ENCODE measurements at regions not wholly inside any gene's neighbourhood (a gene's known extent, or its start where the extent isn't known, plus 50 kb on each side); places are given as distances from the start of the nearest gene placed in this dataset.
A peak's percentile ranks its signal among the peaks of the same experiment; 100 is the strongest.

DNA sequence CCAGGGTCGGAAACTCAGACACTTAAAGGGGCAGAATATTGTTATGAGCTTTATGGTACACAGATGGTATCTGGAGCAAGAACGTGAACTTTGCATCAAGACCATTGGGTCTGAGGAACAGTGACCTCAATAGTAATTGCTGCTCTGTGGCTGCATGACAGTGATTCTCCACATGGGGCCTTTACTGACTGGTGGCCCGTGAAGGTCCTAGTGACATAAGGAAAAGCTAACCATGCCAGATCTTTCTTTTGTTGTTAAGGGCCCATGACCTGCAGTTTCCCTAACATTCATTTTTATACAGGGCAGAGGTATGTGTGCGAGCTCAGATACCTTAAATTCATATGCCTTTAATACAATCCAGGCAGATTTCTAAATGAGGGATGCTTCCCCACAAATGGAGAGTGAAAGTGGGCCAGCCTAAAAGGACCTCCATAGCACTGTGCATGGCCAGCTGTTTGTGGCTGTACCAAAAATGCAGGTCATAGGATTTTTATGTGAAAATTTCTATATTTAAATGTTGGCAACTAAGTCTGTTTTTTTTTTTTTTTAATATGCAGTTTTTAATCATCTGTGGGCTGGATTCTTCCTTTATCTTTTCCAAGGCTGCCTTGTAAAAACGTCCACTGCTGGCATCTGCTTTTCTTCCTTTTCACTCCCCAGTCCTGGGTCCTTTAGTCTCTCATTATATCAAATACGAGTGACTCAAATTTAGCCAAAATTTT is 188.0 kb upstream of the IL12A start:
- no peak for ATAC-seq

DNA sequence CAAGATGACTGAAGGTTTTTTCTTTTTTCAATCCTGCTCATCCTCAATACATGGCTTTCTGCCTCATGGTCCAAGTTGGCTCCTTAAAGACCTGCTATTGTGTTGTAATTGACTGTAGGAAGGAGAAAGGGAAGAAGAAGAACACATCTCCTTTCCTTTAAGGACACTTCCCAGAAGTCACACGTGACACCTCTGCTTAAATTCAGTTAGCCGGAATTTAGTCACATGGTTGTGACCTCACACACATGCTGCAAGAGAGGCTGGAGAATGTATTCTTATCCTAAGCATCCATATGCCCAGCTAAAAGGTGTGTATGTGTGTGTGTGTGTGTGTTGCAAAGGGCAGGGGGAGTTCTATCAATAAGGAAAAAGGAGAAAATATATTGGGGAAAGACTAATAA is 185.8 kb upstream of the IL12A start:
- no peak for ATAC-seq

DNA sequence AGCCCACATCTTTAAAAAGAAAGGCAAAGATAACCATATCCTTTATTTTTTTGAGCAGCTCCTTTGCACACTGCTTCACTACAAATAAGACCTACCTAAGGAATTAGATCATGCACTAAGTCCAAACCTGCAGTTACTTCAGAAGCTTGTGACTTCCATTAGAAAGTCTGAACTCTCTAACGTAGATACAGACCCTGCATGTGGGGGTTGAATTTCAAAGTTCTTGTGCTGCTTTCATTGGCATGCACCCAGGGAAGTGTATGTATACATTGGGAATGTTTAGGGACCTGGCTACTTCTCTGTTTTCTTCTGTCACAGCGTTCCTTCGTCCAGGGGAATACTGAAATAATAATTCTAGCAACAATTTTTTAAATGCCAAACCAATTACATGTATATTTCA is 185.2 kb upstream of the IL12A start:
- no peak for ATAC-seq

DNA sequence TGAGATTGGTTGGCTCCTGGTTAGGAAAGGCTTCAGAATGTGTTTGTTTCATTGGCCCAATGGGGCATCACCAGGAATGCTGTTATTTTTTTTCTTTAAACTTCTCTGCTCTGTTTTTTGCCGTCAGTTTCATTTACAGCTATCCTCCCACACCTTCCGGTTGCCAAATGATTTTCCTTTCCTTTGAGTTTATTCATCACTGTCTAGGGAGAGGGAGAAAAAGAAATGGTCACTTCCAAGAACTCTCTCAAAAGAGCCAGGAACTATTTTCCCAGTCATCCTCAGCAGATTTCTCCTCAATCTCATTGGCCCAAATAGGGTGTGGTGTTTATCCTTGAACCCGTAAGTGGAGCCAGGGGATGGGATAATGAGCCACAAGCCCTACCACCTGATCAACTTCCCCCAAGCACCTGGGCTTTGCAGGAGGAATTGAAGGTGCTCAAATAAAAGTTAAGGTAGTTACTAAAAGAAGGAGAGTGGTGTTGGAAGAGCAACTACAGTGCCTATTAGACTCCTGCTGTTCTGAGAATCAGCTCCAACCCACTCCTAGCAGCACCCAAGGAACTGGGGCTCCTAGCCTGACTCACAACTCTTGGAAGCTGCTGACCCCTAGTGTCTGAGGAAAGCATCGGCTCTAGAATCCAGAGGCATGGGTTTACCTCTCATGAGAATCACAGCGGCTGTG is 183.8 kb upstream of the IL12A start:
- peak; percentile 93 for ATAC-seq

DNA sequence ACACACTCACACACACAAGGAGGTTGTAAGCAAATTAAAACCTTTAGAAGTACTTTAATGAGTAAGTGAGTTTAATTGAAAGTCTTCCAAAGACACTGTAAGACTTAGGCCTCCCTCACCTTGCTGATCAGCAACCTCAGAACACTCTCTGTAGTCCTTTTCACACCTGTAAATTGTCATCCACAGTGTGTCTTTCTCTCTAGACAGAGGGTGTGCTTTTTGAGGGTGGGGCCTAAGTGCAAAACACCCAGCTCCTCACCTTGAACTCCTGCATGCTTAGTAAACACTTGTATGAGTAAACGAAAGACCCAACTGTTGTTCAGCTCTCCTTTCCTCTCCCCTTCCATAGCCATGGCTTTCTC is 183.2 kb upstream of the IL12A start:
- ATAC-seq = no peak

DNA sequence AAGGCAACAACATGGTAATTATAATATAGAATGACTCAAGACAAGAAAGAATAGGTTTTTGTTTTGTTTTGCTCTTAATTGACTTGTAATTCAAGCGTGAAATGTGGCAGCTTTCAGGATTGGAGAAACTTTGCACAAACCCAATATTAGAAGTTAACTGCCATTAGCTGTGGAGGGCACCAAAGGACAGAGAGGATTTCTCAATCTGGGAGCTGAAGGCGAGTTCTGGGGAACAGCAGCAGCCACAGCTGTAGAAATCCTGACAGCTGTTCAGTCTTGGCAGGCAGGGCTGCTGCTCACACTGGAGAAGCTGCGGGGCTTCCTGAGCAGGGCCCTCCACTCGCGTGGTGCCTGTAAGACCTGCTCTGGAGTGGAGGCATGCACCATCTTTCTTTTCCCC is 182.2 kb upstream of the IL12A start:
- no peak for ATAC-seq

DNA sequence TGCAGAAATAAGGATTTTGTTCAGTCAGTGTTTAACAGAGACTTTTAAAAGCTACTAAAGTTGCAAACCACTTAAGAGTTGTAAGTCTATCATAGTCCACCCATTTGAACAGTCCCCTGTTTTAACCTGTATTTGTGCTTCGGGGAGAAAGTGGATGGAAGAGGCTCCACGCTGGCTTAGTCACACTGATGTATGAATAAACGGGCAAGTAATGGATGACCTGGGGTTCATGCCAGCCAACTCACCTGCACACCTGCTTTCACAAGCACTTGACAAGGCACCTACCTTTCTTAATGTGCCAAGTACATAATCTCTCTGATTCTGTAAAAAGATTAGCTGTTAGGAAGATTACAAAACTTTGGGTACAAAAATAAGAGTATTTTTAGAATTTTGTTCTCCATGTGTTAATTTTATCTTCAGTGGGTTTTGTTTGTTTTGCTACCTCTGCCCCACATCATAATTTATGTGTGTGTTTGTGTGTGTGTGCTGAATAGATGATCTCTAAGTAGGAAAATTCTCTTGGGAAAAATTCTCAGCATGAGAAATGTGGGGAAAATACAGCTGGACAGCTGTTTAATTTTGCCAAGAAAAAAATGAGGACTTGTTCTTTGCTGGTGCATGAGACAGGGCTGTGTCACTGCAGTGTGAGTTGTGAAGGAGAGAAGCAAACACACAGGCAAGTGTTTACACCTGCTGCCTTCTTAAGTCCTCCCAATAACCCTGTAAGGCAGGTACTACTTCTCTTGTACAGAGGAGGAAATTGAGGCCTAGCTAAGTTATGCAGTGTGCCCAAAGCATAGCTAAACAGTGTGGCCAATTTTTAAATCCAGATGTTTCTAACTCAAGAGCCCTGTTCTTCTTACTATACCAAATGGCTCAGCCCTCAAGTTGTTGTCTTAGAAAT is 181.2 kb upstream of the IL12A start:
- peak; percentile 71 for ATAC-seq

DNA sequence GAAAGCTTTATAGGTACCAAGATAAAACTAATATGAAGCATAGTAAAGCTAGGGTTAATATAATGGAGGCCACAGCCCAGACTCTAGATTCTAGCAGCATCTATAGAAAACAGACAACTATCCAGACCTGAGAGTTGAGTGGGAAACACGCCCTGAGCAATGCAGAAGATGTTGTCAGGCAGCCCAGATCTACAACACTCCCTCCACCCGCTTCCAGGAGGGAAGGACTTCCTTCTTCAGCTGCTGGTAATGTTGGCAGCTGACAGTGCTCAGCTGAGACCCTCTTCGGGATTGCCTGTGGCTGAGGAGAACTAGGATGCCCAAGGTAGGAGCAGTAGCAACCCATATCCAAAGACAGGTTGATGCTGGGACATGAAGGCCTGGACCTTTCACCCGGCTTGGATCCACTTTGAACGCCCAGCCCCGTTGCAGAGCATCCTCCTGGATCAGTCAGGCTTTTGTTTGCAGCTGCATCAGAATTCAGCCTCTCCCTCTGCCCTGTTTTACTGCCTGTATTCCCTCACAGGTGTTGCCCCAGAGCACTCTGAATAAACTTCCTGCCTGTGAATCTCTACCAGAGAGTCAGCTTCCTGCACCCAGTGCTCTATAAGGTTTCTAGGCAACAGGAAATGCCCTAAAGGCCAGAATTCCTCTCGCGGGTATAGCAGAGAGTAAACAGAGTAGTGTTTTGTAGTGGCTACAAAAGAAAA is 174.7 kb upstream of the IL12A start:
- ATAC-seq = peak; percentile 80

DNA sequence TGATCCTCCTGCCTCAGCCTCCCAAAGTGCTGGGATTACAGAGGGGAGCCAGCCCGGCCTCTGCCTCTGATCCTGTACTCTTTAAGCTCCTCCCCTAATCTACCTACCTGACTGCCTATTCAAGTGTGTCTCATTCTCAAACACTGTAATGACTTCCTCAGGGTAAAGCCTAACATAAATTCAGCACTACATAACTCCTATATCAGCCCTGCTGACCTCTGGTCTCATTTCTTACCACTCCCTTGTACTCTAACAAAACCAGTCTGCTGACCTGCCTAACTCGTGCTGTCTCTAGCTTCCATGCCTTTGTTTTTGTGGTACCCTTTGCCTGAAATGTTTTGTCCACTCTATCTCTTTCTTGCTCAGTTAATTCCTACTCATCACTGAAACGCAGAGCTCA is 172.1 kb upstream of the IL12A start:
- ATAC-seq = peak; percentile 92

DNA sequence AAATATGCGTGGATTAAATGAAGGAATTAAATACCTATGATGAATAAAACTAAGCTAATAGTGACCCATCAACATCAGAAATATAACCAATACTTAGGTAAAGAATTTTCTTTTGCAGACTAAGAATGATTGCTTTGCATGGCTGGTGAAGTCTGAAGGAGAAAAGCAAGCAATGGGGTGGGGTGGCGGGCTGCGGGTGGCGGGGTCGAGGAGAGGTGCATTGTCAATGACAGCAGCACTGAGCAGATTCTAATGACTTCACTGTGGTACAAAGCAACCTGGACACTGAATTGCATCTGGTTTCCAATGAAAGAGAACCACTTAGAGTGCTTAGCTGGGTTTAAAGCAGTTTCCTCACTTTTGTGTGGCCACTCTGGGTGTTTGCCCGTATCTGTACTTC is 171.5 kb upstream of the IL12A start:
- no peak for ATAC-seq

DNA sequence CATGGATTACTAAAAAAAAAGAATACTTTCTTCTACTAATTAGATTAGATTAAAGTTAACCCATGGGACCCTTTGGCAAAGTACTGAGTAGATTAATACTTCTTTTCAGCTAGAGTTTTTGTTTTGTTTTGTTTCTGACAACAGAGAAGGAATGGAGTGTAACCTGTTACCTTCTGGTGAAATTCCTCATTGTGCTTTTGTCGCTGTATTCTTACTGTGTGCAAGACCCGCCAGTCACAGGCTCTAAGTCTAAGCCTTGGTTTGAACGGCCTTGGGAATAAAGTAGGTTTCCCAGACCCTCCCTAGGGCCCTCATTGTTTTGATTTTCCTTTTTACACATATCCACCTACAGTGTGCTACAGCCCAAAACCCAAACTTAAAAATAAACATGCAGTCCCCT is 171.1 kb upstream of the IL12A start:
- ATAC-seq = no peak

DNA sequence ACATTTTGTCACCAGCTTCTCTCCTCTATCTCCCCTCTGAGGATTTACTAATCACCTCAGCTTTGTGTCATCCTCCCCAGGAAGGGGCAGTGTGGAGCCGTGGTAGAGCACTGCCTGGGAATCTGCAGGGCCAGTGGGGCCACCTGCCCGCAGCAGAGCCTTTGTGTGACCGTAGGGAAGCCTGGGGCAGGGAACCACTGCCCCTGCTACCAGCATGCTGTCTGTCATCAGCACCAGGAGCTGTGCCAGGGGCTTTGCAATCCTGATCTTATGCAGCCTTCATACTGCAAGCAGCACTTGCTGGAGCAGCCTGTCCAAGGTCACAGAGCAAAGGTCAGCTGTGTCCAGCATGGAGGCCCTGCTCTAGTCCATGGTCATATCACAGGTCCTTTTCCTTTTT is 170.2 kb upstream of the IL12A start:
- no peak for ATAC-seq

DNA sequence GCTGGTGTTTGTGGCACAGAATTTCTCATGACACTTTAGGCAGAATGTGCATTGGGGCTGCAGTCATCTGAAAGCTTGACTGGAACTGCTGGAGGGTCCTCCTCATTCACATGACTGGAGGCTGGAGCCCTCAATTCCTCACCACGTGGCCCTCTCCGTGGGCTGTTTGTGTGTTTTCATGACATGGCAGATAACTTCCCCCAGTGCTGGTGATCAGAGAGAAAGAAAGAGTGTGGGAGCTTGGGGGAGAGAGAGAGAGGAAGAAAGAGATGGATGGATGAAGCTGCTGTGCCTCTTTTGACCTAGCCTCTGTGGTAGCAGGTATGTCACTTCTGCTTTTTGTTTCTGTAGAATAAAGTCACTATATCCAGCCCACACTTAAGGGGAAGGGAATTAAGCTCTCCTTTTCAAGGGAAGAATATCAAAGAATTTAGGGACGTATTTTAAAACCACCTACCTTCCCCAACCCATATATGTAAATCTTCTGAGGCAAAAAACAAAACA is 169.6 kb upstream of the IL12A start:
- no peak for ATAC-seq

DNA sequence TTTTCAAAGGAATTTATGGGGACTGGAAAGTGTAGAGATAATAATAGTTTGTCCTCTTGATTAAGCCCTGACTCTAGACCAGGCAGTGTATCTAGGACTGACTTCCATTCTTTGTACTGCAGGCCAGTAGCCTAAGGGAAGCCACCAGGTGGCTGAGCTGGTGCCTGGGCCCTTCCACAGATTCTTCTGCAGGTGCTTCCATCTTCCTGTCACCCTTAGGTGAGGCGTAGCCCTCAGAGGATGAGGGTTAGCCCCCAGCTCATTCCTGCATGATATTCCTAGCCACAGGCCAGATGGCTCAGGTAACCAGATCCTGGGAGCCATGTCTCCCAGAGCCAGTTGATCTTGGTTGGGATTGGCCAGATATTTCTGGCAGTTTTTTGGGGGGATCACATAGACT is 169.0 kb upstream of the IL12A start:
- ATAC-seq = no peak

DNA sequence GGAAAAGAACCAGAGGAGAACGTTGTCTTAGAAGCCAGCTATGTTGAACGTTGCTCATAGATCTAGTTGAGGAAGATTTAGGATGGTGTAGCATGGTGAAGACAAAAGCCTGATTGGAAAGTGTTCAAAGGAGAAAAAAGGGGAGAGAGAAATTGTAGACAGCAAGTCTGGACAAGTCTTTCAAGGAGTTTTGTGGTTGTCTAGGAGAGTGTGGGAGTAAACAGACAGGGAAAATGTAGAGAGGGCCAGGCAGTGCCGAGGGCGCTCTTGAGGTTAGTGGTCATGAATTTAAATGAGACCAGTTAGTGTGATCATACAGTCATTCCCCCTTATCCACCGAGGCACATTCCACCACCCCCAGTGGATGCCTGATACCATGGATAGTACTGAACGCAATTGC is 167.5 kb upstream of the IL12A start:
- no peak for ATAC-seq

DNA sequence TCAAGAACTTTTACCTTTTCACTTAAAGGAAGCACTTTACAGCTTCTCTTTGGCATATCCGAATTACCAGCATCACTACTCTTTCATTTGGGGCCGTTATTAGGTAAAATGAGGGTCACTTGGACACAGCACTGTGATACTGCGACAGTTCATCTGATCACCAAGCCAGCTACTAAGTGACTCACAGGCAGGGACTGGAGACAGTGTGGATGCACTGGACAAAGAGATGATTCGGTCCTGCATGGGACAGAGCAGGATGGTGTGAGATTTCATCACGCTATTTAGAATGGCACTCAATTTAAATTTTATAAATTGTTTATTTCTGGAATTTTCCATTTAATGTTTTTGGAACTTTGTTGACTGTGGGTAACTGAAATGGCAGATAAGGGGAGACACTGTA is 166.9 kb upstream of the IL12A start:
- no peak for ATAC-seq

DNA sequence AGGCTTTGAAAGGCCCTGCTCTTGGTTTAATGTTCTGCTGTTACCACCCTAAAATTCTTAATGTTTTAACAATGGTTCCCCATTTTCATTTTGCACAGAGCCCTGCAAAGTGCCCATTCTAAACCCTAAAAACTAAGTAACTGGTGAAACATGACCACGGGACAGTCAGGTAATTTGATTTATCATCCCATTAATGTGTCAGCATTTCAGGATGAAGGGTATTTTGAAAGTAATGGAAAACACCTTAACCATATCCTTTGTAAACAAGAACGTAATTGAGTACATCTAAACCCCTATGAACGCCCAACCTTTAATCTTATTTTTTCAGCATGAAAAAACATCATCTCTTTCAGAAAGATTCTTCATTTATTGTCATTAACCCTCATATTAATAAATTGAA is 164.9 kb upstream of the IL12A start:
- no peak for ATAC-seq

DNA sequence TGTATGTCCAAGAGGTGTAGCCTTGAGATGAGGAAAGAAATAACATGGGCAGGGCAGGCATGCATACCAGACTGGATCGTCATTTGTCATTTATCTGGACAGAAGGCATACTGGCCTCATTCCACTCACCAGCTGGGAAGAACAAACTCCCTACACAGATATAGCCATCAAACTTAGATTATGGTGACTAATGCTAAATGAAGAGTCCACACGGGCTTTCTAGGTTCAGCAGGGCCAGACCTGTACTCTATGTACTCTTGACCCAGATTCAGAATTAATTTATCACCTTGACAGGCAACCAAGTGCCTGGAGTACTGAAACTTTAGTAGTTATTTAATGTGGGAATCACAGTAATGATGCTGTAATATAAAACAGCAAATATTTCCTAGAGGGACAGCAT is 164.3 kb upstream of the IL12A start:
- peak; percentile 92 for ATAC-seq

DNA sequence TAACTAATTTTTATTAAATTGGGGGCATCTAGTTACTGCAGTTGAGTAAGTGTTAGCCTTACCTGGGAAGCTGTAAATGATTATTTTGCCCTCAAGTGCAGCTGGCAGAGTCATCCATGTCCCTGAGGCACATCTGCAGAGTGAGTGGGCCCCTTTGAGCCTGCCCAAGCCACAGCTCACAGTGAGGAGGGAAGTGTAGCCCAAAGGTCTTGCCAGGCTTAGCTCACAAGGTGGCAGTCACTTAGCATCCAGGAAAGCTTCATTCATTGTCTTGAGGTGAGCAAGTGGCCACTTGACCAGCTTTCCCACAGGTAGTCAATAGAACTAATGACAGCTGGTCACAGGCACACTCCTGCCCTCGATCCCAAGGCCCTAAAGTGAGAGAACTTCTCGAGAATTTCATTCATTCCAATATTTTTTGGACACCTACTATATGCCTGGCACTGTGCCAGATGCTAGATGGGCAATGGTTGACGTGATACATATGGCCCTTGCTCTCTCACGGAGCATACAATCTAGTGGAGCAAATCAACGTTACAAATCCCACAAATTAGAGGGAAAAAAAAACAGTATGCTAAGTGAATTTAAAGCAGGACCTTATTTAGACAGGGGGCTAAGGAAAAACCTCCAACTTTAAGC is 163.3 kb upstream of the IL12A start:
- no peak for ATAC-seq

DNA sequence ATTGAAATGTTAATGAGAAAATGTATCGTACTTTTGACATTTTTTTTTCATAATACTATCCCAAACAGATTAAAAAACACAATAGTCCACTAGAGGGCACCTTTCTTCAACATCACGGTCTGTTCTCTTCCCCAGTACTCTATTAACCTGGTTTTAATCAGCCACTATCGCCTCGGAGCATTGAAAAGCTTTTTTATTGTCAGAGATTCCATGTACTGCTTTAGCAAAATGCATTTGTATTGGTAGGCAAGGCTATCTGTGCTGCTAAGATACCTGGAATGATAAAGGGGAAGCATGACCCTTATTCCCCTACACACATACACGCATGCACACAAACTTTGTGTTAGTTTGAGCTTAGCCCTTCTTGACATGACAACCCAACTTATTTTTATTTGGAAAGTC is 160.1 kb upstream of the IL12A start:
- peak; percentile 66 for ATAC-seq

DNA sequence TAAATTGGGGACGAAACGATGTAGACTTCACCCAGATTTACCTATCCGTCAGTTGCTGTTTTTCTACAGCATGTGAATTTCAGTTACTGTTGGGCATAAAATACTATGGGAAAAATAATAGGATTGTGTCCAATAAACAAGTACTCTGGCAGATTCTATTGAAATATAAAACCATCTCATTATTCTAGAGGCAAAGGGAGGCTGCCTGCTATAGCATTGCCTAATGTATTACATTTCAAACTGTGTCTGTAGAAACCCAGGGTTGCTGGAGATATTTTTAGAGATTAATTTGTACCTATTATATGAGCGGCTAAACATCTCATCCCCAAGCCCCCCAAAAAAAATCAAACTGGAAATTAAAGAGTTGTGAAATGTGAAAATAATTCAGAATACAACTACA is 159.6 kb upstream of the IL12A start:
- no peak for ATAC-seq

DNA sequence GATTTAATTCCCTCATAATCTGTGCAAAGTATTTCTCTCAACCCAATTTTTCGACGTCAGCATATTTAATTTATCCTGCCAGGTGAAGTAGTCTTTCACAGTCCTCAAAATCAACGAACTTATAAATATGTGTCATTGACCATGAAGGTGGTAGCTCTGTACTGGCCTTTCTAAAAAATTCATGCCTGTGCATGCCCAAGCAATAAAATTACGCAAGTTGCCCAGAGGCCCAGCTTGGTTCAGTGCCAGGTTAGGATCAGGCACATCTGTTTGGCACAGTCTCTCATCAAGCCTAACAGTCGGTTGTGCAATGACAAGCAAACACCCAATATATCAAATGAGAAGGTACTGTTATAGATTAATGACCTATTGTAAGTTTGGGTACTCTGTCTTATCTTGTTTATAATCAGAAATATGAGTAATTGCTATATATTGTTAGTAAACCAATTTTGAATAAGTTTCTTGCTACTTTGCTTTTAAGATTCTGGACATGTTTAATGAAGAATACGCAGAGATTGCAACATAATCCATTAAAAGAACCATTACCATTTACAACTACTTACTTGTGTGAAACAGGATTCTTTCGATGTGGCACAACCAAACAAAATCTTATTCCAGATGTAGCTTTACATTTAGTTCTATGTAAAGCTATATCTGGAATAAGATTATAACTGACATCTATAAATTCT is 159.0 kb upstream of the IL12A start:
- peak; percentile 83 for ATAC-seq

All from esophagus mucosa (tissue), 1 donor.